ENCODE measurements at regions not wholly inside any gene's neighbourhood (a gene's known extent, or its start where the extent isn't known, plus 50 kb on each side); places are given as distances from the start of the nearest gene placed in this dataset.

DNA sequence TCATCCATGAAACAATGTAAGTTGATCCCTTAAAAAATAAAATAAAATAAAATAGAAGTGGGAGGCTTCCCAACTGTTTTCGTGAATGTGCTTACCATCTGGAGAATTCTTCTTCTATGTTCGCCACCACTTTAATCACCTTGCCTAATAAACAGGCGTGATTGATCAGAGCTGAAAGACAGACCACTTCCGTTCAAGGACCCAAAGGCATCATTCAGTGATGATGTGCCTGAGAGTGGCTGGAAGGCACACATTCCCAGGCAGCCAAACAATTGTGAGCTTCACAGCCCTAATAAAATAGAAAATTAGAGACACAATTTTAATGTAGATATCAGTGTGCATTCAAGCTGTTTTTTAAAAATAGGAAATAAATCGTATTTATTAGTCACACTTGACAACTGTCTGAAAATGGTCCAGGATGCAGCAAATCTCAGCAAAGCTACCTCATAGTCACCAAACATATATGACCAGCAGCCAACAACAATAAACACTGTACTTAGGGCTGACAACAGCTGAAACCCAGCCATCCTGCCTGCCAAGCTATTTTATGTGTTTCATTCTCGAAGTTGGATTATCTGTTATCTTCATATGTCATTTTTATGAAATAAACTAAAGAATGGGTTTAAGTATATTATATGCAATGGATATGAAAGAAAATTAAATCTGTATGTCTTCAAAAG is 163.2 kb upstream of the FAM9B start:
- DNase-seq, result no peak

DNA sequence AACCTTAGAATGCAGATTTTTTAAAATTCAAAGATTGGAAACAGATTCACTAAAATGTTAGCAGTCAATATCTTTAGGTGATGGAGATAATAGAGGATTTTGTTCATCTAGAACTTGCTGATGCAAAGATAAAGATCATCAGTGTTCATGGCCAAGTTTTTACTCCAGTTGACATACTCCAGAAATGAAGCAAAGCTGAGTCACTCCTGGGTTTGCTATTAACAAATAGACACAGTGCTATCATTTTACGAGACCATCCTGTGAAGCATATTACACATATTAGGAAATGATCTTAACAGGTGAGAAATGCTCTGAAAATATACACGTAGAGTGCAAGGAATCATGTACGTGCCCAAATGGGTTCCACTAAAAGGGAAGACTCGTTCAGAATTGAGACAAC is 170.6 kb upstream of the FAM9B start:
- DNase-seq, result no peak

GRCh38 chrX:9205599-9206223 is 171.8 kb upstream of the FAM9B start:
- DNase-seq, result no peak

GRCh38 chrX:9207142-9207541 is 173.2 kb upstream of the FAM9B start:
- DNase-seq, result no peak

DNA sequence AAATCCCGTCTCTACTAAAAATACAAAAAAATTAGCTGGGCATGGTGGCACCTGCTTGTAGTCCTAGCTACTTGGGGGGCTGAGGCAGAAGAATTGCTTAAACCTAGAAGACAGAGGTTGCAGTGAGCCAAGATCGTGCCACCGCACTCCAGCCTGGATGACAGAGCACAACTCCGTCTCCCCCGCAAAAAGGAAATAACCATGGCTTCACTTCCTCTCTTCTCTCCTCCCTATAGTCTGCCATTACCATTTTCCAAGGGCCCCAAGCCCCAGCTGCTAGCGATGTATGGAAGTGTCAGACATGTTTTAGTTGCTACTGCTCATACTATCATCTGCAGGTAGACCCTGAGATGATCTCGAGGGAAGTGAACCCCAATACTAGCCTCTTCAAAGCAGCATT is 177.3 kb upstream of the FAM9B start:
- DNase-seq, result no peak

GRCh38 chrX:9221781-9222180 is 187.9 kb upstream of the FAM9B start:
- no peak for DNase-seq

- no peak for DNase-seq
Observed at GRCh38 chrX:9222299-9222698, 188.4 kb upstream of the FAM9B start.

DNA sequence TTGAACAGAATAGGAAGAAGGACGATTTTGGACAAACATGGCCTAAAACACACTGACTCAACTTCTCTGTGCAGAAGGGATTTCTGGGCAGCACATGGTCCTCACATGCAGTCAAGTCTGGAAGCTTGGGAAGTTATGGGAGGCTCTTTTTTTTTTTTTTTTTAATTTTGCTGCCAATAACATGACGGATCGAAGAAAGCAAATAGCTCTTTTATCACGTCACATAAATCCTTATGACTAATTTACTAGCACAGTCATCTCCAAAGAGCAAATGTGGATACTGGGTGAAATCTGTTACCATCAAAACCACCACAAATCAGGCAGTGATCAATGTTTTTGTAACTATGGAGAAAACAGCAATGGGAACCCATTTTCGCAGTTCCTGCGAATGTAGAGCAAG is 193.3 kb upstream of the FAM9B start:
- peak; percentile 0 for DNase-seq

GRCh38 chrX:9231491-9231890 is 197.6 kb upstream of the FAM9B start:
- no peak for DNase-seq

- no peak for DNase-seq
Observed at GRCh38 chrX:9233141-9233540, 199.2 kb upstream of the FAM9B start.

GRCh38 chrX:9234315-9234714 is 200.4 kb upstream of the FAM9B start:
- no peak for DNase-seq

- no peak for DNase-seq
Observed at GRCh38 chrX:9235722-9236121, 201.8 kb upstream of the FAM9B start.

DNA sequence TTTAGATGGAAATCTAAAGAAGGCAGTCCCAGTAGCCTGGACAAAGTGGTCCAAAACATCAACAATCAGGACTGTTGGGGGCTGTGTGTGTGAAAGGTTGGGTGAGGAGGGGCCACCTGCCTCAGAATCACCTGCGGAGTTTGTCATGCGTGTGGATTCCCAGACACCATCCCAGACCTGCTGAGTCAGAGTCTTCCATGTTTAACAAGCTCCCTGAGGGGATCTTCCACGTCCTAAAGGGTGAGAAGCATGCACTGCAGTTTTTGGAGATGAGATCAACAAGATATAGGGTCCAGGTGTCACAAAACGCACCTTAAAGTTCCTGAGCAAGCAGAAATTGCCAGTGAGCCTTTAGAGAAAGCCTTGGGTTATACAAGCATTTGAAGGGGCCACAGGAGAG is 207.0 kb upstream of the FAM9B start:
- DNase-seq, result no peak

DNA sequence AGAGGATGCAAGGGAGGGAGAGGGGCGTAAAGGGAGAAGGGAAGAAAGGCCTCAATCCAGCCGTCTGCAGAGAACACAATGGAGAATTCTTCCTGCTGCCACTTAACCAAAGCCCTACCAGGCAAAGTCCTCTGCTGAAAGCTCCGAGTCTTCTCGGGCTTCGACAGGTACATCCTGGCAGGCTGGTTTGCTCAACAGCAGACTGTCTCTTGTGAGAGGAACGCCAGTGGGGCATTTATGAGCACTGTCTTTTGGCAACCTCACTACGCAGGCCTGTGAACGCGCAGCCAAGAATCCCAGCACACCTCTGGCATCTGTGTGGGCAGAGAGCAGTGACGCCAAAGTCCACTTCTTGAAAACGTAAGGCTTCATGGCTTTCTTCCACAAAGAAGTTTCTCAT is 207.5 kb upstream of the FAM9B start:
- no peak for DNase-seq

- no peak for DNase-seq
Observed at GRCh38 chrX:9249051-9249846, 215.3 kb upstream of the FAM9B start.

GRCh38 chrX:9252182-9252581 is 212.7 kb upstream of the TBL1X start:
- no peak for DNase-seq

GRCh38 chrX:9253211-9253610 is 211.6 kb upstream of the TBL1X start:
- DNase-seq, result no peak

DNA sequence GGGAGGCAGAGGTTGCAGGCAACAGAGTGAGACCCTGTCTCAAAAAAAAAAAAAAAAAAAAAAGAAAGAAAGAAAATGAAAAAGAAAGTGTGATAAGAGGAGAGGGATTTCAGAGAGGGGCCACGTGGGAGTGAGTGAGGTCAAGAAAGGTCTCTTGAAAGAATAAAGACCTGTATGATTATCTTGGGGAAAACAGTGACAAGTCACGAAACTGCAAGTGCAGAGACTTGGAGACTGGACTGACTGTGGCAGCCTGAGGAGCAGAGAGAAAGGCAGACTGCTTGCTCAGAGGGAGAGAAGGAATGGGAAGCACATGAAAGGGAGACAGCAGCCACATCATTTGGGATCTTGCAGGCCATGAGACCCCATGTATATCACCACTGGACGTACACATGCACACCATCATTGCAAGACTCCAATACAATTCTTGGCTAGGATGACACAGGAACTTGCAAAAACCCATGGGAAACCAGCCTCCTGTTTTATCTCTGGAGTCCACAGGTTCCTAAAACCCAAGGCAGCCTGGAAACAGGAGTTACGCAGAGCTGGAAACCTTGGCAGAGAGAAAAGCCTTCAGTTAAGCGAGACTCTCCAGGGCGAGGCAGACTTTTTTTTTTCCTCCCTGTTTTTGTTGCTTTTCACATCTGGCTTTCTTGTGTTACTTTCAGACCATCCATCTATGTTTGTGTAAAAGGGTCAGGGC is 207.0 kb upstream of the TBL1X start:
- DNase-seq, result no peak

DNA sequence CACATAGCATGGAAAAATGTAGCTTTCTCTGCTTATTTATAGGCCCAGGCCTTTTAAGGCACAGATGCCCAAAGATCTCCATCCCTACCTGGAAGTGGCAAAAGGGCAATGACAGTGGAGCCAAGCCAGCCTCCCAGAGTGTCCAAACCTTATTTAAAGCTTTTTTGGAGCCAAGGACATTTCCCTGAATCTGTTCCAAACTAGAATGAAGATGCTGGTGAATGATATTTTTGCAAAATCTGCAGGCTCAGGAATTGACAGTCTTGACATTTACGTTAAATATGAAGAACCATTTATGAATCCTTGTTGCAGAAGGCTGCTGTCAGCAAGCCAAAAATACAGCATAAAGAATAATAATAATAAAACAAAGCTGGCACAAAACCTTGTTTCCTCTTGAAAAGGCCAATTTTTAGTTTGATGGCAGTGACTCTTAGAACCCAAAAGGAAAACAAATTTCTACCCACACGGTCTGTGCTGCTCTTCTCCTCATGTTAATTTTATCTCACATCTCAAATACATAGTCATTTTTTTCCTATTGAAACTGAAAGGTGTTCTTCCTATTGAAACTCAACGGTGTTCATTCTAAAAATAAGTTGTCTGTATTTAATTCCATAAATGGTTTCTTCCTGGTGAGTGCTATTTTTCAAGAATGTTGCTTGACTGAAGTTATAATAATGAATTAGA is 206.3 kb upstream of the TBL1X start:
- DNase-seq, result no peak

DNA sequence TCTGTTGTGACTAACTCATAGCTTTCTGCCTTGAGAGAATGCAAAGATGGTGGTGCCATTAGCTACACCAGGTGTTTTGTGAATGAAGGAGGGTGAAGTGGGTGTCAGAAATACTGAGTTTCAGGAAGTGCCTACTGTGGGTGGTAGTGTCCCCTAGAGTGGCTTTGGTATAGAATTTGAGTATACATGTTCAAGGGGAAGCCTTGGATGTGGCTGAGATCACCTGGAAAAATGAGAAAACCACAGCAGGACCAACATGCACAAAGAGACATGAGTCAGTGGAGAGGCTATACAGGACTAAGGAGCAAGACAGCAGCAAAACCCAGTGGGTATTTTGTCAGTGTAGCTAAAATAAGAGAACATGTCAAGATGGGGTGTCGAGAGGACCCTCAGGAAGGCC is 204.3 kb upstream of the TBL1X start:
- DNase-seq, result no peak

GRCh38 chrX:9267415-9267814 is 197.4 kb upstream of the TBL1X start:
- no peak for DNase-seq

GRCh38 chrX:9269134-9269533 is 195.7 kb upstream of the TBL1X start:
- no peak for DNase-seq

Measured in T1000 (cell line).